ENCODE measurements at regions not wholly inside any gene's neighbourhood (a gene's known extent, or its start where the extent isn't known, plus 50 kb on each side); places are given as distances from the start of the nearest gene placed in this dataset.

DNA sequence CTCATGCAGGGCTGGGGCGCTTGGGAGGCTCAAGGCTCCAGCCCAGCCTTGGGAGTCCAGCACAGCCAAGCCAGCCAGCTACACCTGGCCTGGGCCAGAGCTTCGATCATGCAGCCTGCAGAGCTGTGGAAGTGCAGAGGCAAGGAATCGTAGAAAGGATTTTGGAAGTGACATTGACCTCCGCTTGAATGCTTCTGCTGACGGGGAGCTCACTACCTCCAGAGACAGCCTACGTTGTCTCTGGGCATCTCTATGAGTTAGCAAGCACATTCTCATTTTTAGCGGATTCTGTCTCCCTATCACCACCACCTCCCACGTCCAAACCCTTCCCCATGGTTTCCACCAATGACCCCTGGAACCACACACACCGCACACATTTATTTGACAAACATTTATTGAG is 88.5 kb downstream of the MICALL2 start:
- intact Hi-C loops (cut with micrococcal nuclease): no loop called here
- no peaks in the 10 kb centered on the region for H3K36me3 Mint-ChIP-seq (ENCODE audit: insufficient read depth, unreplicated experiment)
- TF ChIP-seq, protein P1, sequence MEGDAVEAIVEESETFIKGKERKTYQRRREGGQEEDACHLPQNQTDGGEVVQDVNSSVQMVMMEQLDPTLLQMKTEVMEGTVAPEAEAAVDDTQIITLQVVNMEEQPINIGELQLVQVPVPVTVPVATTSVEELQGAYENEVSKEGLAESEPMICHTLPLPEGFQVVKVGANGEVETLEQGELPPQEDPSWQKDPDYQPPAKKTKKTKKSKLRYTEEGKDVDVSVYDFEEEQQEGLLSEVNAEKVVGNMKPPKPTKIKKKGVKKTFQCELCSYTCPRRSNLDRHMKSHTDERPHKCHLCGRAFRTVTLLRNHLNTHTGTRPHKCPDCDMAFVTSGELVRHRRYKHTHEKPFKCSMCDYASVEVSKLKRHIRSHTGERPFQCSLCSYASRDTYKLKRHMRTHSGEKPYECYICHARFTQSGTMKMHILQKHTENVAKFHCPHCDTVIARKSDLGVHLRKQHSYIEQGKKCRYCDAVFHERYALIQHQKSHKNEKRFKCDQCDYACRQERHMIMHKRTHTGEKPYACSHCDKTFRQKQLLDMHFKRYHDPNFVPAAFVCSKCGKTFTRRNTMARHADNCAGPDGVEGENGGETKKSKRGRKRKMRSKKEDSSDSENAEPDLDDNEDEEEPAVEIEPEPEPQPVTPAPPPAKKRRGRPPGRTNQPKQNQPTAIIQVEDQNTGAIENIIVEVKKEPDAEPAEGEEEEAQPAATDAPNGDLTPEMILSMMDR (IDR thresholded peaks at IDR 0.05; ENCODE audit: unreplicated experiment): no peak
- no peak overlapping the region for H3K27ac Mint-ChIP-seq (ENCODE audit: low read depth, unreplicated experiment)
- CTCF ChIA-PET: no interaction called here
- H3K27me3 Mint-ChIP-seq (ENCODE audit: insufficient read depth, unreplicated experiment): peaks cover 40% of the 10 kb centered on the region
- H3K9me3 Mint-ChIP-seq (ENCODE audit: unreplicated experiment): no peaks in the 10 kb centered on the region
- no peak for DNase-seq (ENCODE audit: unreplicated experiment)
- no peak overlapping the region for H3K4me3 Mint-ChIP-seq (ENCODE audit: unreplicated experiment)
- no peaks in the 10 kb centered on the region for H3K4me1 Mint-ChIP-seq (ENCODE audit: insufficient read depth, unreplicated experiment)
- POLR2A ChIA-PET: no interaction called here
- no TSS peak for BruUV-seq (replicated peaks)

DNA sequence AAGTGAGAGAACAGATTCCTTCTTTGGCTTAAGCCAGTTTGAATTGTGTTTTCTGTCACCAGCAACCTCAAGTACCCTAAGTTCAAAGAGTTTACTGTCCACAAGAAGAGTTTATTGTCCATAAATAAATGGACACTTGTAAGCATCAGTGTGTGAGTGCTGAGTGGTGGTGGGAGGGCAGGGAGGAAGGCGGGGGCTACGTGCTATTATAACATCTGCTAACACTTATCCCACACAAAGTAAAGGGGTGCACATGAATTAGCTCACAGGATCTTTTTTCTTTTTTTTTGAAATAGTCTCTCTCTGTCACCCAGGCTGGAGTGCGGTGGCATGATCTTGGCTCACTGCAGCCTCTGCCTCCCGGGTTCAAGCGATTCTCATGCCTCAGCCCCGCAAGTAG is 87.2 kb downstream of the MICALL2 start:
- intact Hi-C loops (cut with micrococcal nuclease): no loop called here

DNA sequence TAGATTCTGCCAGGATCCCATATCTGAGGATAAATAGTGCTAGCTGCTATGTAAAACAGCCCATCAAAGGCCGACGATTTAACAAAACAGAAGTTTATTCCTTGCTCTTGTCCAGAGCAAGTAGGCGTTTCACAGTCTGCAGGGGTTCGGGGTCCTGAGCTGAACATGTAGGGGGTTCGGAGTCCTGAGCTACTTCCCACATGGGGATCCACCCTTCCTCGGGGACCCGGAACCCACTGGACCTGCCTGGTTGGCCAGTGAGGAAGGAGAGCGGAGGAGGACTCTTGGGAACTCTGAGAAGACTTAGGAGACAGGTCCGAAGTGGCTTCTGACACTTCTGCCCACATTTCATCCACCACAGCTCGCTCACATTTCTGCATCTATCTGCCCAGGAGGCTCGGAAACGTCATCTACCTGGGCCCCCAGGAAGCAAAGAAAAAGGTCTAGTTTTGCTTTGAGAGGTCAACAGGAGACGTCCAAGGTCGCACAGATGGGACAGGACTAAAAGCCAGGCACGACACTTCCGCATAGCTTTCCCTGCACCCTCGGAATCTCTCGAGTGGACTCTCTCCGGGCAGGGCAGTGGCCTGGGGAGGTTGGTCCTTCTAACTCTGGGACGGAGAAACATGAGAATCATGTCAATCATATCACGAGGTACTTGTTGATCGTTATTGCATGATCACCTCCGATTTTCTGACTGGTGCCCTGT is 86.4 kb downstream of the MICALL2 start:
- intact Hi-C loops (cut with micrococcal nuclease): no loop called here
- H3K27me3 Mint-ChIP-seq (ENCODE audit: insufficient read depth, unreplicated experiment): peaks cover 20% of the 10 kb centered on the region
- POLR2A ChIA-PET: no interaction called here

More for the DNA sequence above, 87.2 kb downstream of the MICALL2 start:
- Mint-ChIP-seq H3K27ac (ENCODE audit: low read depth, unreplicated experiment) (no peak overlapping the region), H3K4me1 (ENCODE audit: insufficient read depth, unreplicated experiment) (no peaks in the 10 kb centered on the region), H3K4me3 (ENCODE audit: unreplicated experiment) (no peak overlapping the region), H3K36me3 (ENCODE audit: insufficient read depth, unreplicated experiment) (no peaks in the 10 kb centered on the region), H3K9me3 (ENCODE audit: unreplicated experiment) (no peaks in the 10 kb centered on the region), H3K27me3 (ENCODE audit: insufficient read depth, unreplicated experiment) (peaks cover 28% of the 10 kb centered on the region)
- BruUV-seq (replicated peaks): no TSS peak
- POLR2A ChIA-PET: no interaction called here
- no peak for DNase-seq (ENCODE audit: unreplicated experiment)
- TF ChIP-seq, protein P1 (IDR thresholded peaks at IDR 0.05; ENCODE audit: unreplicated experiment): no peak
- CTCF ChIA-PET: interaction anchor here (0.6 kb wide), 1 partner anchor 499 kb away, joined by 3 read pairs; no protein-coding TSS in a partner anchor

DNA sequence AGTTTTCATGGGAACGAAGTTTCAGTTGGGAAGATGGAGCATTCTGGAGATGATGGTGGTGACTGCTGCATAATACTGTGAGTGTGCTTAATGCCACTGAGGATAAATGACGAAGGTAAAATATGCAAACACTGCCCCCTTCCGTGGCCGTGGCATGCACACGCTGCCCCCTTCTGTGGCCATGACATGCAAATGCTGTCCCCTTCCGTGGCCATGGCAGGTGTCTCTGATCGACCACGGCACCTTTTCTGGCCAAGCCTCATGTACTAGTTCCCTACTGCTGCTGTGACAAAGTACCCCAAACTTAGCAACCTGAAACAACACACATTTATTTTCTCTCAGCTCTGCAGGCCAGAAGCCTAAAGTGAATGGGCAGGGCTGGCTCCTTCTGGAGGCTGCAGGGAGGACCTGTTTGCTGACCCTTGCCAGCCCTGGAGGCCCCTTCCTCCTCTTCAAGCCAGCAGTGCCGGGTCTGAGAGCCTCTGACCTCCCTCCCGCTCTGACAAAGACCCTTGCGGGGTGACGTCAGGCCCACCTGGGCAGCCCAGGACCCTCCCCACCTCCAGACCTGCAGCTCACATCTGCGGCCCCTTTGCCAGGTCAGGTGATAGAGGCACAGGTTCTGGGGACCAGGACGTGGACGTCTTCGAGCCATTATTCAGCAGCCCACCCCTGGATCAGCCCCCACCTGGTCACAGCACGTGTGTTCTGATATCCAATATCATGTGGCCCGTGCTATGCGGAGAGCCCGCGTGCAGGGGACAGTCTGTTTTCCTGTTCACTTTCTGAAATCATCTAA is 82.0 kb downstream of the MICALL2 start:
- Mint-ChIP-seq H3K4me3 (ENCODE audit: unreplicated experiment) (no peak overlapping the region), H3K27ac (ENCODE audit: low read depth, unreplicated experiment) (no peak overlapping the region), H3K4me1 (ENCODE audit: insufficient read depth, unreplicated experiment) (no peaks in the 10 kb centered on the region), H3K27me3 (ENCODE audit: insufficient read depth, unreplicated experiment) (no peaks in the 10 kb centered on the region), H3K9me3 (ENCODE audit: unreplicated experiment) (no peaks in the 10 kb centered on the region), H3K36me3 (ENCODE audit: insufficient read depth, unreplicated experiment) (no peaks in the 10 kb centered on the region)
- intact Hi-C loops (cut with micrococcal nuclease): no loop called here
- ChIA-PET CTCF (no interaction called here), POLR2A (no interaction called here)
- TF ChIP-seq, protein P1 (IDR thresholded peaks at IDR 0.05; ENCODE audit: unreplicated experiment): peak; percentile 7
- no TSS peak for BruUV-seq (replicated peaks)
- no peak for DNase-seq (ENCODE audit: unreplicated experiment)

More for the DNA sequence above, 86.4 kb downstream of the MICALL2 start:
- Mint-ChIP-seq H3K27ac (ENCODE audit: low read depth, unreplicated experiment) (no peak overlapping the region), H3K9me3 (ENCODE audit: unreplicated experiment) (no peaks in the 10 kb centered on the region), H3K36me3 (ENCODE audit: insufficient read depth, unreplicated experiment) (no peaks in the 10 kb centered on the region), H3K4me1 (ENCODE audit: insufficient read depth, unreplicated experiment) (no peaks in the 10 kb centered on the region), H3K4me3 (ENCODE audit: unreplicated experiment) (no peak overlapping the region)
- CTCF ChIA-PET: interaction anchor here (0.6 kb wide), 1 partner anchor 500 kb away, joined by 3 read pairs; no protein-coding TSS in a partner anchor
- DNase-seq (ENCODE audit: unreplicated experiment): no peak
- TF ChIP-seq, protein P1 (IDR thresholded peaks at IDR 0.05; ENCODE audit: unreplicated experiment): no peak
- no TSS peak for BruUV-seq (replicated peaks)
